HS-27A (cell line): ENCODE measurements at regions not wholly inside any gene's neighbourhood (a gene's known extent, or its start where the extent isn't known, plus 50 kb on each side); places are given as distances from the start of the nearest gene placed in this dataset.
"Not testable (repeated sequence)": the region's sequence is repeated elsewhere in the genome, so short reads cannot be mapped to it uniquely, and the experiment has no call there.

Source experiments
- DNase-seq: peaks from one replicate; pipeline ENCODE4 v3.0.0-alpha.2; 2012; ENCODE audit warnings: low read depth, missing footprints

DNA sequence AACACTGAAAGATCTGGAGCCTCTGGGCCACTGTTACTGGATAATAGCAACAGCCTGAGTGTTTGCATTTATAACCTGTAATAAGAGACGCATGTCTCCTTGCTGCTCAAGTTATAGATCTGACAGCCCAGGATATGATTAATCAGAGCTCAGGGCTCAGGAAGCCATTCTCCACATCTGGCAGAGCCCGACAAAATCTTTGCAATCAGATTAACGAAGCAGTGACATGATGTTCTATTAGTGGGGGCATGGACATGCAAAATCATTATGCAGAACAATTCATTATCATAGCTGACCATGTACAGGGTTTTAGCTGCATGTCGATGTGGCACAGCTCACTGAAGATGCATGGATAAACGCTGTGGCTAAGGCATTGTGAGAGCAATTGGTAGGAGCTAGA is 730.3 kb downstream of the ZNF385D start:
- DNase-seq: no peak

DNA sequence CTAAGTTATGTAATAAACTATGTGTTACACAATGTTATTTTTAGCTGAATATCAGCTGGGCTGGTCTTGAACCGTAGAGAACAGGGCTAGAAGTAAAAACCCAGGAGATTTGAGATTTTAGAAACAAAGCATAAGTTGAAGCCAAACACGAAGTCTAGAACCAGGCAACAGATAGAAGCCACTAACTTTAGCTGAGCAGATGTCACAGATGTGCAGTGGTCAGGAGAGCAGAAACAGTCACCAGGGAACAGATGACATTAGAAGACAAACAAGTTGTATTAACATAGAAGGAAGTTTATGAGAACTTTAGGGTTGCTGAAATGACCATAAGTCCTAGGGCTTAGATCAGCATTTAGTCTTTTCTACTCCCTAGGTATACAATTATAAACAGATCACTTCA is 731.0 kb downstream of the ZNF385D start:
- DNase-seq: no peak

DNA sequence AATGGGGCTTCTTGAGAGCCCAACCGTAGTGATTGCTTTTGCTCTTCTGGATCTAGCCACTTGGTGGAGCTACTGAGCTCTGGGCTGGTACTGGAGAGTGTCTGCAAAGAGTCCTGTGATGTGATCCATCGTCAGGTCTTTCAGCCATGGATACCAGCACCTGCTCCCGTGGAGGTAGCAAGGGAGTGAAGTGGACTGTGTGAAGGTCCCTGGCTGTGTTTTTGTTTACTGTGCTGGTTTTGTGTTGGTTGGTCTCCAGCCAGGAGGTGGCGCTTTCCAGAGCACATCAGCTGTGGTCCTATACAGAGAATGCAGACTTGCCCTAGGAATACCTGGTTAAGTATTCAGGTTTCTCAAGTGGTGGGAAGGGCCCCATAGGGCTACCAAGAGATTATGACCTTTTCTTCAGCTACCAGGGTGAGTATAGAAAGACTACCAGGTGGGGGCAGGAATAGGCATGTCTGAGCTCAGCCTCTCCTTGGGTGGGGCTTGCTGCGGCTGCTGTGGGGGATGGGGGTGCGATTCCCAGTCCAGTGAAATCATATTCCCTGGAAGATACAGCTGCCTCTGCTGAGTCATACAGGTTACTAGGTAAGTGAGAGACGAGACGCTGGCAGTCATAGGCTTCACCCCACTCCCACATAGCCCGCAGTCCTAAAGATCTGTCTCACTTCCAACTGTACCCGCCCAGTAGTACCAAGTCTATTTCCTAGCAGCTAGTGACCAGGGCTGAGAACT is 733.7 kb downstream of the ZNF385D start:
- DNase-seq: no peak

DNA sequence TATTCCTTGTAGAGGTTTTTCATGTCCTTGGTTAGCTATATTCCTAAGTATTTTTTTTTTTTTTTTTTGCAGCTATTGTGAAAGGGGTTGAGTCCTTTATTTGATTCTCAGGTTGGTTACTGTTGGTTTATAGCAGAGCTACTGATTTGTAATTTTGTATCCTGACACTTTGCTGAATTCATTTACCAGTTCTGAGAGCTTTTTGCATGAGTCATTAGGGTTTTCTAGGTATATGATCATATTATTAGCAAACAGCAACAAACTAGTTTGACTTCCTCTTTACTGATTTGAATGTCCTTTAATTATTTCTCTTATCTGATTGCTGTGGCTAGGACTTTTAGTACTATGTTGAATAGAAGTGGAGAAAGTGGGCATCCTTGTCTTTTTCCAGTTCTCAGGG is 737.4 kb downstream of the ZNF385D start:
- DNase-seq: peak; percentile 4

DNA sequence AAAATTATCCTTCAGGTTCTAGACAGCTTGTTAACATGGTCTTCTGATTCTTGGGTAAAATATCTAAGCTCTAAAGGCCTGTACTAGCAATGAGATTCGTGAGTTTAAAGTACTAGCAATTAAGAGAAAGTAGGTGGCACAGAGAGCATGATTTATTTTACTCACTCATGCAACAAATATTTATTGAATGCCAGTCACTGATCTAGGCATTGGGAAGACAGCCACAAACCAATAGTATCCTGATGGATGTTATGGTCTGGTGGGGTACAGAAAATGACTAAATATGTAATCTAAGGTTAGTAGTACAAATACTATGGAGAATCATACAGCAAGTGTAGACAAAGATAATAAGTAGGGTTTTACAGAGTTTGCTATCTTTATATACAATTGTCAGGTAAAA is 751.3 kb downstream of the ZNF385D start:
- peak; percentile 51 for DNase-seq

DNA sequence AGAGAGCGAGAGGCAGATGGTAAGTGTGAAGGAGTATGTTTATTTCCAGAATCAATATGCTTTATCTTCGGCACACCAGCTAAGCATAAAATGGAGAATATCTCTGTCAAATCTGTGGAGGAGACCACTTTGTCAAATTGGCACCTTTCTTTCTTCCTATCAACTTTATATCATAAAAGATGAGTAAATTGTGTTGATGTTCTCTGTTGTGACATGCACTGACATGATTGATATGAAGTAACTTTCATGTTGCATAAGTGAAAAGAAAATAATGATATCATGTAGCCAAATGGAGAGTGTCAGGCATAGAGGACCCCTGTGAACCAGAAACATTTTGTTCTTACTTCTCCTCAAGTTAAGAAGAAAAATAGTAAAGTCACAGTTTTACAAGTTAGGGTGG is 753.8 kb downstream of the ZNF385D start:
- DNase-seq: no peak

DNA sequence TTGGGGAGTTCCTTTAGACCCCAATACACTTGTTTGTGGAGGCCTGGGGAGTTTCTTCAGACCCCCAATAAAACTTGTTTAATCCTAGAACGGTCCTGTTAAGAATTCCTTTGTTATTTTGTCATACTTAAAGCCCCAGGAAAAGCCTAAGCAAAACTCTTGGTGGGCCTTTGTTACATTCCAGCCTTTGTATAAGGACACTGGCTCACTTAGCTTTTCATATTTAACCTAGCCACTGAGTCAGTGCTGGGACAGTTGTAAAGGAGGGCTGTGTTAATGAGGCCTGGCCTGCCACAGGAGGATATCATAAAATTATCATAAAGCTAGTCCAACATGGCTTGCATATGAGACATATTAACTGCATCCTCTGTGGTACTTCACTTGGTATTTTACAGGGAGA is 760.1 kb downstream of the ZNF385D start:
- DNase-seq: peak; percentile 7

DNA sequence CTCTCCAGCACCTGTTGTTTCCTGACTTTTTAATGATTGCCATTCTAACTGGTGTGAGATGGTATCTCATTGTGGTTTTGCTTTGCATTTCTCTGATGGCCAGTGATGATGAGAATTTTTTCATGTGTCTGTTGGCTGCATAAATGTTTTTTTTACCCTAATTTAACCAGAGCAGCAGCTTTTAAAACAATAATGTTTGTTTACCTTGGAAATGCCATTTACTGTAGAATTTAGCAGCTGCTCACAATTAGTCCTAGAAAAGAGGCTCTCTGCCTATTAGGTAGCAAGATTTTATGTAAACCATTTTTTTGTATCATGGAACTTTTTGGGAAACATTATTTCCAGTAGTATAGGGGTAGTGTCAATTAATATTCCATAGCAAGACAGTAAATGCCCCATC is 761.4 kb downstream of the ZNF385D start:
- DNase-seq: peak; percentile 1

DNA sequence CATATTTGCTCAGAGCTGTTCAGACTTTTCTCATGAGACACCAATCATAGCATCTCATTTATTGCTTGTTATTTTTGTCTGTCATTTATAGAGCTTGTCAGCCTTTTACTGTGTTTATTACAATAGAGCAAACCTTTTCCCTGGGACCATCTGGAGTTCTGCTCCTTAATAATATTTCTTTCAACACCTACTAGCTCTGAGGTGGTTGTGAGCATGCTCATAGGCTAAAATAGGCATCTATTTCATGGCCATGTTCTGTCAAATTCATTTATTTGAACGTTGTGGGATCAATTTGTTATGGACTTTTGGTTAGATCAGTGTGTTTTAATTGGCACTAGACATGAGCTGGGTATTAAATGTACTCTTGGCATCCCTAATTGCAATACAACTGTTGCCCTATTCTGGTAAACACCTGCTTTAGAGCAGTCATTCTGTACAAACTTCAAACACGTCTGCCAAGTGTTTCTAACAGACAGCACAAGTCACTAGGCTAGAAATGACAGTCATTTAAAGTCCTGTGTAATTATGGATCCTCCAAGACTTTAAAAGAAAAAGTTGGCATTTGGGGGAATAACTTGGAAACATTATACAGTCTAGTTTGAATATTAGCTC is 766.3 kb downstream of the ZNF385D start:
- DNase-seq: no peak

DNA sequence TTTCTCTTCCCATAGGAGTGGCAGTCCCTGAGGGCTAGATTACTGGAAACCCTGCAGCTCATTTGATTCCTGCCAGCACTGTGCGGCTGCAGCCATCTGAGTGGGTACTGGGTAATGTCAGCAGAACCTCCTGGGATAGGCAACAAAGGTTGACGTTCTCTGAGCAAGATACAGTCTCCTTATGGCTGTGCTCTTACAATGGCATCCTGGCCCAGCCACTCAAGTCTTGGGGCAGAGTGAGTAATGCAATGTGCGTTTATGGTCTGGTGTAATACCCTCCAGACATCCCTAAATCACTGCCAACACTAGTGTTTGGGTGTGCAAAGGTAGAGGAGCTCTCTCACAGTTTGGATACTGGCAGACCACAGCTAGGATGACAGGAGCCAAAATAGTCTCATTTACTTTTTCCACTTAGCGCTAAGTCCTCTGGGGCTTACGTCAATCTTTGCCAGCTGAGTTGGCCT is 775.8 kb downstream of the ZNF385D start:
- DNase-seq: no peak

DNA sequence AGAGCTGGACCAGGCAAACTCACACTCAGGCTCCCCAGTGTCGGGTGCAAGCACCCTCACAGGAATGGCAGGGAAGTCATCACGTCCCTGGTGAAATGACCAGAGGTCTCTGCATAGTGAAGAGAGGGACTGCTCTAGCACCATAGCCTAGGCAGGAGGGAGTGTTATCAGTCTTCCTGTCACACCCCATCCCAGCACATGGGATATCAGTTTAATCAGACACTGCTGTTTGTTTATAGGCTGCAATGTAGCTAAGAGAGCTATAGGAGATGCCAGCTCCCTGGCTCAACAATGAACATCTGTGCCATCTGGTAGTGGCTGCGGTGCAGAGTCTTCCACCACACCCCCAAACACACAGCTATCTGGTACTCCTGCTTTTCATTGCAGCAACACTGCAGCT is 776.6 kb downstream of the ZNF385D start:
- DNase-seq: no peak

DNA sequence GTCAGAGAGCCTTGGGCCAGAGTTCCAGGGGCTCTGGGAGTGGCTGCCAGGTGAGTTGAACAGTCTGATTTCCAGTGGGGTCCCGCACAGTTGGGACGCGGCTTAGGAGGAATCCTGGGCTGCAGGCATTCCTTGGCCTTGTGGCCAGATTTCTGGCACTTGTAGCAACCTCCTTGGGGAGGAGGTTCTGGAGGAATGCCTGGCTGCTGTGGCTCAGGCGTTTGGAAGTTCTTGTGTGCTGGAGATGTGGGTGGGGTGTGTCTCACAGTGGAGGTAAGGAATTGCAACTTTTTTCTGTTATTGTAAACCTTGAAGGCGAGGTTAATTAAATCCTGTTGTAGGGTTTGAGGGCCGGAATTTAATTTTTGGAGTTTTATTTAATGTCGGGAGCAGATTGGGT is 780.2 kb downstream of the ZNF385D start:
- not testable (repeated sequence) for DNase-seq

DNA sequence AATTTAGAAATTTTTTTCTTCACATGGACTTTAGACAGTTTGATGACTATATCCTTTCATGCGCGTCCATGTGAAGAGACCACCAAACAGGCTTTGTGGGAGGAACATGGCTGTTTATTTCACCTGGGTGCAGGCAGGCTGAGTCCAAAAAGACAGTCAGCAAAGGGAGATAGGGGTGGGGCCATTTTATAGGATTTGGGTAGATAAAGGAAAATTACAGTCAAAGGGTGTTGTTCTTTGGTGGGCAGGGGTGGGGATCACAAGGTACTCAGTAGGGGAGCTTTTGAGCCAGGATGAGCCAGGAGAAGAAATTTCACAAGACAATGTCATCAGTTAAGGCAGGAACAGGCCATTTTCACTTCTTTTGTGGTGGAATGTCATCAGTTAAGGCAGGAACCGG is 781.5 kb upstream of the SGO1 start:
- DNase-seq: not testable (repeated sequence)

DNA sequence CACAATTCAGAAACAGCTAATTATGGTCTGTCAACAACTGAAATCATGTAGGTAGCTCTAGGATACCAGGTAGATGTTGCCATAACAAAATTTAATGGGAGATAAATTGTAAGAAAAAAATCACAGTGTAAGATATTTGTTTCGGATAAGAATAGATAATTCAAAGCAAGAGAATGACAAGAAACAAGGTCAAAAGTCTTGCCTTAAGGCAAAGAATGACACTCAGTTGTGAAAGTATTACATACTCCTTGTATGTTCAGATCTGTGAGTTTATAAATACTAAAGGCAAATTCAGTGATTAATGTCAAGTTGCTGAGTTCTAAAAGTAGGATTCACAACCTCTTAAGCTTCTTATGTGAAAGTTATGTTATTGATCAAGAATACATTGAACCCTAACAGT is 772.2 kb upstream of the SGO1 start:
- no peak for DNase-seq

DNA sequence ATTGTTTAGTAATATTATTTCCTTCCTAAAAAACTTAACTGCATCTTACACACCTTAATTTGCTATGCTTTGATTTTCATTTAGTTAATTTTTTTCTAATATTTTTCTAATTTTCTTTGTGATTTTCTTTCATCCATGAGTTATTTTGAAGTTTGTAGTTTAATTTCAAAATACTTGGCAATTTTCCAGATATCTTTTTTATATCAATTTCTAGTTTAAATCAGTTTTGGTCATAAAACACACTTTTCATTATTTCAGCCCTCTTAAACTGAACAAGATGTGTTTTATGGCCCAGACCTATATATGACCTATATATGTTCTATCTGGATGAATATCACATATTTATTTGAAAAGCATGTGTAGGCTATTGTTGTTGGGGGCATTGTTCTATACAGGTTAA is 759.9 kb upstream of the SGO1 start:
- no peak for DNase-seq

DNA sequence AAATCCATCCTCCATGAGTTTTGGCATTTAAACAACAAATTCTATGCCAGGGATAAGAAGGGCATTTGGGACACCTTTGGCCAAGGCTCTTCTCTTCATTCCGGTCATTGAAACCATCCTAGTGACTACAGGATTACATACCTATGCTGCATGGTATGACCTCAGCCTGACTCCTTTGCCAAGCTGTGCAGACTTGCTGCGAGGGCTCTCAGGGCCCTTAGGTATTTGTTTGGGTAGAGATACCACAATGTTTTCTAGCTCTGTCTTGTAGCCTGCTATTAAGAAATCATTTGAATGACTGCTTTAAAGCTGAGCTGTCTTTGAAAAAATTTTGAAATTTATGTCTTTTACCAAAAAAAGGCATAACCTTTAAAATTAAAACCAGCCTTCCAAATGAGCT is 749.8 kb upstream of the SGO1 start:
- no peak for DNase-seq

DNA sequence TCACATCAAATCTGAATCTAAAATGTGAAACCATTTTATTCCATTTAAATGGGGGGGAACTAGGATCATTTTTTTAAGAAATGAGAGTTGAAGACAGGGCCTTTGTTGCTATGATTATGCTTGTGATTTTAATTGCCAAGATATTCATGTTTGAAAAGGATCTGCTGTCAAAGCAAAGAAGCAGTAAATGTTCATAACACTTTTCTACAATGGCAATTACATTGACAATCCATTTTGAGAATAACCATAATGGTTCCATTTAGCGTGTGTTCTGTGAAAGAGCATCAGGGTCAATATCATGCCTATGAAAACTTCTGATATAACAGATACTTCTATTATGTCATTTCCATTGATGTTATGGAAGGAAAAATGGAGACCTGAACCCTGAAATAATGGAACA is 745.8 kb upstream of the SGO1 start:
- no peak for DNase-seq

DNA sequence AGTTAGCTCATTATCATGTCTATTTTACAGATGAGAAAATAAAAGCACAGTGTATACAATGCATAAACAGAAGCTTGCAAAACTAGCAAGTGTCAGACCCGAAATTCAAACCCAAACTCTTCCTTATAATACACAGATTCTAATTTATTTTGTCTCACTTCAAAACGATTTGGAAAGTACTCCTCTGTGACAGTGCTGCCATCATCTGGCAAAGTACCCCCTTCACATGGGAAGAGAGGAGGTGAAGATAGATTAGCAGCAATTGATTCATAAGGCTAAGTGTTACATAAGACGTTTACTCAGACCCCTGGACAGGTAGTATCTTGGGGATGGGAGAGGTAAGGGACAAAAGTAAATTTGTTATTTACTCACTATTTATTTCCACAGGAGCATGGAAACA is 744.0 kb upstream of the SGO1 start:
- peak; percentile 23 for DNase-seq

DNA sequence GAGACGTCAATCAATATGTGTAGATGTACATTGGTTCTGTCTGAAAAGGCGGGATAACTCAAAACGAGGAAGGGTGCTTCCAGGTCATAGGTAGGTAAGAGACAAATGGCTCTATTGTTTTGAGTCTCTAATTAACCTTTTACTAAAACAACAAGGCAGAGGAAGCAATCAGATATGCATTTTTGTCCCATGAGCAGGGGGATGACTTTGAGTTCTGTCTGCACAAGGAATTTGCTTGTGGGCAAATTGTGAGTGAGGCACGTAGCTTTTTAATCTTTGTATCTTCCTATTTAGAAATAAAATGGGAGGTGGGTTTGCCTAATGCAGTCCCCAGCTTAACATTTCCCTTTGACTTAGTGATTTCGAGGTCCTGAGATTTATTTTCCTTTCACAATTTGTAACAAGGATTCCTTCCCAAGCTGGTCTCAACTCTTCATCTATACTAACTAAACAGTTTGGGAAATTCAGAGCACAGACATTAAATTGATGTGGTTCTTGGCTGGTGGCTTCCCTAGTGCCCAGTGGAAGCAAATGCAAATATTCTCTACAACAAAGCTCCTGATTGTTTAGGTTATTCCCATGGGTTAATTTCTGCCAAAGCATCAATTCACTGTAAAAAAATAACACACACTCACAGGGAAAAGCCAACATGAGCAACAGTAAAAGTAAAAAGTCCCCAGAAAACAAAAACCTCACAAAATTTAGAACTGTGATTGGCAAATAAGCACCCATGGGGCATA is 738.8 kb upstream of the SGO1 start:
- DNase-seq: no peak

DNA sequence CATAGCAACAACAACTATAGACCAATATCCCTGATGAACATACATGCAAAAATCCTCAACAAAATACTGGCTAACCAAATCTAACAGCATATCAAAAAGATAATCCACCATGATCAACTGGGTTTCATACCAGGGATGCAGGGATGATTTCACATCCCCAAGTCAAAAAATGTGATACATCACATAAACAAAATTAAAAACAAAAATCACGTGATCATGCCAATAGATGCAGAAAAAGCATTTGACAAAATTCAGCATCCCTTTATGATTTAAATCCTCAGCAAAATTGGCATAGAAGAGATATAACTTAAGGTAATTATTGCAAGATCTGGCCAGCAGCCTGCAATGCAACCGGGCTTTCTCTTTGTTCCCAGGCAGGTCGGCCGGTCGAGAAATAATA is 735.1 kb upstream of the SGO1 start:
- not testable (repeated sequence) for DNase-seq

DNA sequence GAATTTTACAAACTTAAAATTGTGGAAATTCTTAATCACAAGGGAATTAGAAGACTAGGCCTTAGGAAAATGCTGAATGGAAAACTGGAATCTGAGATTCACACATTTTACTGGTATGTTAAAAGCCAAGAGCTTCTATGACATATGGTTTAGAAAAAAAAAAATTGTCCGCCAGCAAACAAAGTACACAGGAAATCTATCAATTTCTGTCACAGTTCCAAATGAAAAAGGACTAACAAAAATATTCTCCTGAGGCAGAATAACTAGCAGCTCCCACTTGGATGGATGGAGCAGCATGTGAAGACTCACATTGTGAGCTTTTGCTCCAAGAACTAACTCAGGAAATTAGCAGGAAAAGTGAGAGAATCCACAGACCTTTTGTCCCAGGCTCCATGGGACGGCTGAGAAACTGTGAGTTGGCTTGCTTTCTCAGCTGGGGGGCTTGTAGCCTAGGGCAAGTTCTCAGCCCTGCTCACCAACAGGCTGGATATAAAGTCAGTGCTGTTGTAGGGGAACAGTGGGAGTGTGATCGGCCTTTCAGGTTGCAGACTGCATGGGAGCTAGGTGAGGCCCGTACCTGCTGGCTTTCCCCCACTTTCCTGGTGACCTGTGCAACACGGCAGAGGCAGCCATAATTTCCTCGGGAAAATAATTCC is 731.1 kb upstream of the SGO1 start:
- DNase-seq: no peak

DNA sequence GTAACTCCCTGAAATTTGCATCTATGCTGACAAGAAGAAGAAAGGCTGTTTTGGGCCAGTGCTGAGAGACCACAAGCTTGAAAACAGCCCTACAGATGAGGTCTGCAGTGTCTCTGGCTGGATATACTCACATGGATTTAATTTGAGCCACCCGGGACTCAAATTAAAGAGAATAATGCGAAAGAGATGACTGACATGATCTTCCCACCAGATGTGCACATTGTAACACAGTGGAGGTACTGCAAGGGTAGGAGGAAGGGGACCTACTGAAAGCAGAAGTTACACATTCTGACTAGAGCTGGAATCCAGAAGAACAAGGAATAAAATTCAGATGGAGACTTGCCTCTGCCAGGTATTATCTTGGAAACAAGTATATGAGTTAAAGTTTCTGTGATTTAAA is 728.3 kb upstream of the SGO1 start:
- no peak for DNase-seq

DNA sequence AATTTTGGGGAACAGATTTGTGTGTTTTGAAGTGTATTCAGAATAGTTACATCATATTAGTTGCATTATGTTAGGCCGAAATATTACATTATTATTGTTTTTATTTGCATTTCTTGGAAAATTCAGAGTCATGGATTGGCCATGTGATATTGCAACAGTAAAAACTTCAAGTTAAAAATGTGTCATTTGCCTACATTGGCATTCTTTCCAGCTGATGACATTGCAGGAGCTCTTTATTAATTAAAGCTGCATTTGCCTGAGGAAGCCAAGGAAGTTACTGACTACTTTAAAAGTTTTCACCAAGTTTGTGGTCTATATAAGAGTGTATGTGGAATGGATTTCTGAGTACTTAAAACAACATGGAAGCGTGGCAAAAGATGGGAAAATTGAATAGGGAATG is 726.4 kb upstream of the SGO1 start:
- DNase-seq: no peak
